T-helper 2 cell (primary cell): ENCODE measurements at regions not wholly inside any gene's neighbourhood (a gene's known extent, or its start where the extent isn't known, plus 50 kb on each side); places are given as distances from the start of the nearest gene placed in this dataset.
"Not testable (repeated sequence)": the region's sequence is repeated elsewhere in the genome, so short reads cannot be mapped to it uniquely, and the experiment has no call there.

ENCODE experiments used
- DNase-seq, 5 experiments: peaks; one replicate each; pipeline versions ENCODE4 v3.0.0 to v3.0.0-alpha.2; 2012 to 2022

- no peak for DNase-seq
Observed at GRCh38 chr10:118871244-118871865, 116.6 kb upstream of the CACUL1 start.

GRCh38 chr10:118873091-118873737 is 118.4 kb upstream of the CACUL1 start:
- no peak for DNase-seq

- DNase-seq, result no peak
Observed at GRCh38 chr10:118873738-118874105, 119.0 kb upstream of the CACUL1 start.

- DNase-seq, result no peak
Observed at GRCh38 chr10:118874171-118874570, 119.4 kb upstream of the CACUL1 start.

GRCh38 chr10:118875087-118875486 is 120.3 kb upstream of the CACUL1 start:
- no peak for DNase-seq

GRCh38 chr10:118882741-118883140 is 128.0 kb upstream of the CACUL1 start:
- DNase-seq, result no peak

GRCh38 chr10:118892255-118892654 is 137.3 kb upstream of the NANOS1 start:
- no peak for DNase-seq

- not testable (repeated sequence) for DNase-seq
Observed at GRCh38 chr10:118894891-118895290, 134.6 kb upstream of the NANOS1 start.

GRCh38 chr10:118900617-118901016 is 128.9 kb upstream of the NANOS1 start:
- no peak for DNase-seq

GRCh38 chr10:118901380-118901779 is 128.1 kb upstream of the NANOS1 start:
- DNase-seq, result no peak

GRCh38 chr10:118901906-118902305 is 127.6 kb upstream of the NANOS1 start:
- no peak for DNase-seq

GRCh38 chr10:118902656-118903055 is 126.9 kb upstream of the NANOS1 start:
- DNase-seq, result not testable (repeated sequence)

- DNase-seq, result no peak
Observed at GRCh38 chr10:118903251-118903650, 126.3 kb upstream of the NANOS1 start.

GRCh38 chr10:118903691-118904090 is 125.8 kb upstream of the NANOS1 start:
- DNase-seq, result no peak

- no peak for DNase-seq
Observed at GRCh38 chr10:118904286-118904685, 125.2 kb upstream of the NANOS1 start.

GRCh38 chr10:118907051-118907450 is 122.5 kb upstream of the NANOS1 start:
- no peak for DNase-seq

- no peak for DNase-seq
Observed at GRCh38 chr10:118908557-118909256, 120.8 kb upstream of the NANOS1 start.

GRCh38 chr10:118910702-118911101 is 118.8 kb upstream of the NANOS1 start:
- no peak for DNase-seq

GRCh38 chr10:118911363-118911762 is 118.2 kb upstream of the NANOS1 start:
- DNase-seq, result no peak

- no peak for DNase-seq
Observed at GRCh38 chr10:118912961-118913600, 116.4 kb upstream of the NANOS1 start.

GRCh38 chr10:118913825-118914224 is 115.7 kb upstream of the NANOS1 start:
- DNase-seq, result no peak

GRCh38 chr10:118914629-118915028 is 114.9 kb upstream of the NANOS1 start:
- no peak for DNase-seq

- no peak for DNase-seq
Observed at GRCh38 chr10:118915161-118915560, 114.4 kb upstream of the NANOS1 start.

- no peak for DNase-seq
Observed at GRCh38 chr10:118916777-118917176, 112.7 kb upstream of the NANOS1 start.
